OCI-LY3 (cell line): ENCODE measurements at regions not wholly inside any gene's neighbourhood (a gene's known extent, or its start where the extent isn't known, plus 50 kb on each side); places are given as distances from the start of the nearest gene placed in this dataset.

Experiments
- CTCF ChIP-seq: fragments of 200-600, 300-600 bp; sonication (generic); IDR thresholded peaks from 2 replicates; pipeline ENCODE4 v1.5.1; 2014; ENCODE audit warnings: antibody characterized with exemption, low read length, low read depth
- EZH2phosphoT487 ChIP-seq: fragments of 200-600 bp; shearing (Covaris generic); IDR thresholded peaks from 2 replicates; pipeline ENCODE4 v1.6.1; 2018; ENCODE audit warnings: antibody characterized with exemption, mixed run types, low read depth

DNA sequence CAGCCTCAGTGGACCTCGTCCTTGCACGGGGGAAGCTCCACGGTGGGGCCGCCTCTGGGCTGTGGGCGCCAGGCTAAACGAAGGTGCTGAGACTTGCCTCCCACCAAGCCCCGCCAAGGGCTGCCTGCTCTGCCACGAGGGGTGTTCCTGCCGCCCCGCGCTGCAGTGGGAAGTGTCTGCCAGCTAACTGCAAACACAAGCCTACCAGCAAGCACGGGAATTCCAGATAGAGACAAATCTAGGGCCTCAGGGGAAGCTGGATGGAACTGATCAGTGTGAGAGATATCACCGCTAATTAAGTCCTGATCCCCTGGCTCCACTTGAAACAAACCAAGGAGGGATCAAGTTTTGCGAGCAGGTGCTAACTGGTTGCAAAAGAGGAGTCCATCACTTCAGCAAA lies 181.6 kb upstream of the LEF1 start:
- TF ChIP-seq CTCF (no peak), EZH2phosphoT487 (no peak)
